Renal cortex interstitium (tissue), 11 donors: ENCODE measurements at regions not wholly inside any gene's neighbourhood (a gene's known extent, or its start where the extent isn't known, plus 50 kb on each side); places are given as distances from the start of the nearest gene placed in this dataset.
"Not testable (repeated sequence)": the region's sequence is repeated elsewhere in the genome, so short reads cannot be mapped to it uniquely, and the experiment has no call there.

Experiments used
- DNase-seq, 11 donors: peaks; one replicate each; pipeline ENCODE4 v3.0.0-alpha.2; 2013; ENCODE audit warnings: low read depth in 9 of 11, low spot score in 4 of 11; ENCODE audit errors: extremely low read depth in 1 of 11

GRCh38 chr10:124149189-124150042, 56.0 kb upstream of the CHST15 start:
- DNase-seq, result no peak

- not testable (repeated sequence) for DNase-seq
Measured at GRCh38 chr10:124148509-124149188, 55.3 kb upstream of the CHST15 start.

GRCh38 chr10:124146483-124146882, 53.1 kb upstream of the CHST15 start:
- no peak for DNase-seq

GRCh38 chr10:124145109-124145870, 51.9 kb upstream of the CHST15 start:
- DNase-seq, result no peak

- no peak for DNase-seq
Measured at GRCh38 chr10:124144536-124144935, 51.1 kb upstream of the CHST15 start.

- DNase-seq, result no peak
Measured at GRCh38 chr10:124143721-124144120, 50.3 kb upstream of the CHST15 start.
